Astrocyte of the spinal cord (primary cell): ENCODE measurements at regions not wholly inside any gene's neighbourhood (a gene's known extent, or its start where the extent isn't known, plus 50 kb on each side); places are given as distances from the start of the nearest gene placed in this dataset.
A peak's percentile ranks its signal among the peaks of the same experiment; 100 is the strongest.
"Not testable (repeated sequence)": the region's sequence is repeated elsewhere in the genome, so short reads cannot be mapped to it uniquely, and the experiment has no call there.

Experiments
- DNase-seq: peaks from one replicate; pipeline ENCODE4 v3.0.0; 2011; ENCODE audit warnings: low read depth, low spot score
- H3K4me3 ChIP-seq: 2 replicates; pipeline ENCODE4 v1.5.1; 2011; ENCODE audit warnings: low read depth, mild to moderate bottlenecking, low read length, moderate library complexity
- in situ Hi-C: cut with HindIII; loops from 2 replicates; pipeline ENCODE4 v1.10.0; 2017; ENCODE audit warnings: low sequenced_read_pairs
- TF ChIP-seq, protein P1 (sequence below): IDR thresholded peaks from 2 replicates; pipeline ENCODE4 v1.5.1; 2012; ENCODE audit warnings: low read depth, mild to moderate bottlenecking, low read length, inconsistent platforms

DNA sequence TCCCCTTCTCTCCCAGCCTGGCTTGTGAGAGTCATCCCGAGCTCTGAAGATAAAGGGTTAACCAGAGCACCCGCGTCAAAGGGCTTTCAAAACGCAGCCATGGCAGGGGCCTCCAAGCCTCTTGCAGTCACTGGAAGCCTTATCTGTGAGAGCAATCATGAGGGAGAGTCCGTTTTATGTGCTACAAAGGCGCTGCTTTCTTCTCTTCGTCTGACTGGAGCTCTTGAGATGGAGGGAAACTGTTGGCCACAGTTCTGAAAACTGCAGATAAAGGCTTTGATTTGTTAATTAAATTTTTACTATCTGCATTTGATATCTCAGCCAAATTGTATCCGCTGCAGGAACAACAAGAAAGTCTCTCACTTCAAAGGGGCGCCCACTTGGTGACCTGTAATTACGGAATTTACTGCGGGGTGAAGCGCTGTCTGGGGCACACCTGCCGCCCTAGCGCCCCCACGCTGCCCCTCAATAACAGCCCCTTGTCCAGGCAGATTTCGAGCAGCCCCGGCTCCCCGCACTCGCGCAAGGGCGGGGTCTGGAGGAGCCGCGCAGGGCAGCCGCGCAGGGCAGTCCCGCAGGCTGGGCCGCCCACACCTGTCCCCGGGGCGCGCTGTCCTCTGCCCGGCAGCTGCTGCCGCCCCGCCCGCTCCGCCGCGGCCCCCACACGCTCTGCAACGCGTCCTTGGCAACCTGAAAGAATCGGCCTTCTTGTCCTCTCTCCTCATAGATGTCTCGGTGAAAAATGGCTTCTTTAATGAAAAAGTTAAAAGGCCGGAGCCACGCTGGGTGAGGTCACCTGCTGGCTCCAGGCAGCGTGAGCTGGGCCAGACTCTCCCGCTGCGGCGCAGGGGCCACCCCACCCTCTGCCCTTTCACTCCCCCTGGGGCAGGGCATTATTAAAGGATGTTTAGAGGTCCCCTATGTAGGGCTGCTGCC lies 217.9 kb downstream of the VAPA start:
- TF ChIP-seq, protein P1, sequence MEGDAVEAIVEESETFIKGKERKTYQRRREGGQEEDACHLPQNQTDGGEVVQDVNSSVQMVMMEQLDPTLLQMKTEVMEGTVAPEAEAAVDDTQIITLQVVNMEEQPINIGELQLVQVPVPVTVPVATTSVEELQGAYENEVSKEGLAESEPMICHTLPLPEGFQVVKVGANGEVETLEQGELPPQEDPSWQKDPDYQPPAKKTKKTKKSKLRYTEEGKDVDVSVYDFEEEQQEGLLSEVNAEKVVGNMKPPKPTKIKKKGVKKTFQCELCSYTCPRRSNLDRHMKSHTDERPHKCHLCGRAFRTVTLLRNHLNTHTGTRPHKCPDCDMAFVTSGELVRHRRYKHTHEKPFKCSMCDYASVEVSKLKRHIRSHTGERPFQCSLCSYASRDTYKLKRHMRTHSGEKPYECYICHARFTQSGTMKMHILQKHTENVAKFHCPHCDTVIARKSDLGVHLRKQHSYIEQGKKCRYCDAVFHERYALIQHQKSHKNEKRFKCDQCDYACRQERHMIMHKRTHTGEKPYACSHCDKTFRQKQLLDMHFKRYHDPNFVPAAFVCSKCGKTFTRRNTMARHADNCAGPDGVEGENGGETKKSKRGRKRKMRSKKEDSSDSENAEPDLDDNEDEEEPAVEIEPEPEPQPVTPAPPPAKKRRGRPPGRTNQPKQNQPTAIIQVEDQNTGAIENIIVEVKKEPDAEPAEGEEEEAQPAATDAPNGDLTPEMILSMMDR: no peak
- in situ Hi-C loops: no loop called here
- peak overlapping the region; percentile 13 for H3K4me3 ChIP-seq
- DNase-seq: peak; percentile 32

DNA sequence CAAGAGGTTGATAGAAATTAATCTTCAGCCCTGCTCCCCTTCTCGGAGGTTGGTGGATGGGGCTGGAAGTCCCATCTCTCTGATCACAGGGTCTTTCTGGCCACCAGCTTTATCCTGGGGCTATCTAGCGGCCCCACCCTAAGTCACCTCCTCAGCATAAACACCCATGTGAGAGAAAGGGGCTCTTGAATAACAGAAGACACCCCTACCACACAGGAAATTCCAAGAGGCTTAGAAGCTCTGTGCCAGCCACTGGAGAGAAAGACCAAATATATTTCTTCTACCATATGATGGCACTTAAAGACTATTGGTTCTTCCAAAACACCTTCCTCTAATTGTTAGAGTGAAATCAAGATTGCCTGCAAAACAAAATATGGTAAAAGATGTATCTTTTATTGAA lies 219.7 kb downstream of the VAPA start:
- in situ Hi-C loops: no loop called here
- TF ChIP-seq, protein P1: no peak
- H3K4me3 ChIP-seq: no peak overlapping the region
- no peak for DNase-seq

DNA sequence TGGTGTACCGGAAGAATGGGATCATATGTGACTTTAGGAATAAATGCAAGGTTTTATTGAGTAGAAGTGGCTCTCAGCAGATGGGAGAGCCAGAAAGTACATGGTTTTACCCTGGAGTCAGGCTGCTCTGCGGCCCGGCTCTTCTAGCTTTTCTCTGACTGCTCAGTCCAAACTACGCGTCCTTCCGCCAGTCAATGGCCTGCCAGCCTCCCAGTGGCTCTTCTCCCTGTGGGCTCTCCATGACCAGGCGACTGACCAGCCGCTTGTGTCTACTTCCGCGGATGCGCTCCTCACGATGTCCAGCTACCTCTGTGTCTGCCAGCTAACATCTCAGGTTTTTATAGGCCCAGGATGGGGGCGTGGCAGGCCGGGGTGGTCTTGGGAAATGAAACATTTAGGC lies 220.4 kb downstream of the VAPA start:
- in situ Hi-C loops: no loop called here
- TF ChIP-seq, protein P1: no peak
- DNase-seq: no peak
- H3K4me3 ChIP-seq: no peak overlapping the region

DNA sequence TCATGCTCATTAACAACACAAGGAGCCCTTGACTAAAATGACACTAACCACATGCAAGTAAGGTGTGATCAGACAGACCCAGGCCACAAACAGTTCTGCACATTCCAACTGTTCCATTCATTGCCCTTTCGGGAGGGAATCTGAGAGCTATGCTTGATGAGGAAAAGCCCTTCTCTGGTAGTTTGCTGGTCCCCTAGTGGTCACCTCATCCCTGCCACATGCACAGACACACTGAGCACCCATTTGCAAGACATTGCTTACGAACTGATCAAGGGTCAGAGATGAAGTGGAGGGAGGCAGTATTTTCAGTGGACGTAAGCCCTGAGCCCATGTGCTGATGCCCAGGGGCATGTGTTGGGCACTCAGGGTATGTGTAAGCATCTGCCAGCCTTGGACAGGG lies 220.9 kb downstream of the VAPA start:
- H3K4me3 ChIP-seq, in situ Hi-C loops, DNase-seq: not testable (repeated sequence)

DNA sequence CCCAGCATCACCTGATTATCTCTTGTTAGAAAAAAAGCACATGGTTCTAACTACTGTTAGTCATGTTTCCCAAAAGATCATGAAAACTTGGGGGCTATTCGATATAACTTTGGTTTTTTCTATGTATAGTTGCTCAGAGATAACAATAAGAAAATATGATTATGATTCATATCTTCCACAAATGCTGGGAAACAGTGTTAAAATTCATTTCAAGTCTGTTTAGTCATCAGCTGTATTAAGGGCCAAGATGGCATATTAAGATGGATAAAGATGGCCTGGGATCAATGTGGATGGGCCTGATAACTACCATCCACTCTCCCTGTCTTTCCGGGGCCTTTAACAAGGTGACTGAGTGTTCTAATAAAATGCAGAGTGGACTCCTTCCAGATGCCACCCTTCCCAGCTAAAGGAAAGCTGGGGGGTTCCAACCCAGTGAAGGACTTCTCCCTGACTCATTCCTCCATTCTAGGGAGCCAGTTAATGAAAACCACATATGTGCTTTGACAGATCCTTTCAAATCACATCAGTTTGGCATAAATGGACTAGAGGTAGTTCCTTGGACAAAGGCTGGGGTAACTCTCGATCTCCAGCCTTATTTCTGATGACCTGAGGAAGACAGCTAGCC lies 221.6 kb downstream of the VAPA start:
- no peak for DNase-seq
- in situ Hi-C loops: no loop called here
- TF ChIP-seq, protein P1: no peak
- no peak overlapping the region for H3K4me3 ChIP-seq

DNA sequence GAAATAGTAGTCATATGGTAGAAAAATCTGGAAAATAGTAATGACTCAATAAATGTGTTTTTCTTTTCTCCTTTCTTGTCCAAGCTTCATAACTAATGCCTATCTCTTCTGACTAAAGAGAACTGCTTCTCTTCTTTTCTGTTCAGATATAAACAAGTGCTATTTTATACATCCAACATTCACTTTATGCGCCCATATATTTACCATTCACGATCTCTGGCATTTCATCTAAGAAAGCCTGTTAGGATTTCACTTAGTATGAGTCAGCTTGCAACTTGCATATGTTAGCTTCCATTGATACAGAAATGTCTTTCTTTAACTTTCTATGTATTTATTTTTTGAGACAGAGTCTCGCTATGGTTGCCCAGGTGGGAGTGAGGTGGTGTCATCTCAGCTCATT lies 224.9 kb downstream of the VAPA start:
- DNase-seq: no peak

More for the DNA sequence above, 224.9 kb downstream of the VAPA start:
- in situ Hi-C loops: no loop called here
- TF ChIP-seq, protein P1: no peak
- H3K4me3 ChIP-seq: no peak overlapping the region
